ENCODE measurements at regions not wholly inside any gene's neighbourhood (a gene's known extent, or its start where the extent isn't known, plus 50 kb on each side); places are given as distances from the start of the nearest gene placed in this dataset.

DNA sequence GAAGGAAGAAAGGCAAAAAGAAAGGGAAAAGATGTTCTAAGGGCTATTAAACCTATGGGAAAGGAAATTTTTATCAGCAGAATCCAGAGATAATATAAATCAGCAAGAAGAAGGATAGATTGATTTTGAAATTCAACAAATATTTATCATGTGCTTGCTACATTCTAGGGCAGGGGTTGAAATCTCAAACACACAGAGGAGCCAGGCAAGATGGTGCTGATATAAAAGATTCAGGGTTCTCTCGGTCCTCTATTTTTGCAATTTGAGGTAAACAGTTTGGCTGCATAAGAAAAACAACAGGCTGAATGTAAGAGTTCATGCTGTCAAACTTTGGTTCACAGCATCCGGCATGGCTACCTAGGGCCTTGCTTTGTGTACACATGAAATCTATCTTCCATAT lies 109.6 kb upstream of the BMP2 start:
- Histone ChIP-seq H3K4me1 (no peaks in the 10 kb centered on the region), H3K36me3 (no peaks in the 10 kb centered on the region), H3K9me3 (no peaks in the 10 kb centered on the region), H3K27ac (no peak overlapping the region), H3K4me3 (no peak overlapping the region), H3K27me3 (no peaks in the 10 kb centered on the region)
- TF ChIP-seq, protein P1, sequence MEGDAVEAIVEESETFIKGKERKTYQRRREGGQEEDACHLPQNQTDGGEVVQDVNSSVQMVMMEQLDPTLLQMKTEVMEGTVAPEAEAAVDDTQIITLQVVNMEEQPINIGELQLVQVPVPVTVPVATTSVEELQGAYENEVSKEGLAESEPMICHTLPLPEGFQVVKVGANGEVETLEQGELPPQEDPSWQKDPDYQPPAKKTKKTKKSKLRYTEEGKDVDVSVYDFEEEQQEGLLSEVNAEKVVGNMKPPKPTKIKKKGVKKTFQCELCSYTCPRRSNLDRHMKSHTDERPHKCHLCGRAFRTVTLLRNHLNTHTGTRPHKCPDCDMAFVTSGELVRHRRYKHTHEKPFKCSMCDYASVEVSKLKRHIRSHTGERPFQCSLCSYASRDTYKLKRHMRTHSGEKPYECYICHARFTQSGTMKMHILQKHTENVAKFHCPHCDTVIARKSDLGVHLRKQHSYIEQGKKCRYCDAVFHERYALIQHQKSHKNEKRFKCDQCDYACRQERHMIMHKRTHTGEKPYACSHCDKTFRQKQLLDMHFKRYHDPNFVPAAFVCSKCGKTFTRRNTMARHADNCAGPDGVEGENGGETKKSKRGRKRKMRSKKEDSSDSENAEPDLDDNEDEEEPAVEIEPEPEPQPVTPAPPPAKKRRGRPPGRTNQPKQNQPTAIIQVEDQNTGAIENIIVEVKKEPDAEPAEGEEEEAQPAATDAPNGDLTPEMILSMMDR (IDR thresholded peaks at IDR 0.05) = no peak
- no peak for DNase-seq
- intact Hi-C loops (cut with DNase I; ENCODE audit: low total_unique reads) = no loop called here

DNA sequence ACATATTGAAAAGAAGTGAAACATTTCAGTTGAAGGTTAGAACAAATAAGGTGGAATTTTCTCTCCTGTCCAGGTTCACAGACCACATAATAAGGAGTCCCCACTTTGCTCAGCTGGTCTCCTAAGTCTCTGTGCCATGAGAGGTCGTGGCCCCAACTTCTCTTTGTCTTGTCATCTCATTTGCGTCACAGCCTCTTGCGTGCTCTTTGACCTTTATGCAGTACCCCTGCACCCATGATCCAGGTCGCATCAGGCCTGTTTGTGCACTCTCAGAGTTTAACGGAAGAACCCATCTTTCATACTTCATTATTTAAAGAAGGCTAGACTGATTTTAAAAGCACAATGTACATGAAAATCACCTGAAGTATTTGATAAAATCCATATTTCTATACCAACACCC lies 110.4 kb upstream of the BMP2 start:
- intact Hi-C loops (cut with DNase I; ENCODE audit: low total_unique reads) = no loop called here
- Histone ChIP-seq H3K36me3 (no peaks in the 10 kb centered on the region), H3K4me3 (no peak overlapping the region), H3K4me1 (no peaks in the 10 kb centered on the region), H3K27ac (no peak overlapping the region), H3K9me3 (no peaks in the 10 kb centered on the region), H3K27me3 (no peaks in the 10 kb centered on the region)
- TF ChIP-seq, protein P1 (IDR thresholded peaks at IDR 0.05) = no peak
- DNase-seq = no peak

- no peaks in the 10 kb centered on the region for H3K9me3 ChIP-seq
- H3K36me3 ChIP-seq = no peaks in the 10 kb centered on the region
- no peak overlapping the region for H3K4me3 ChIP-seq
- TF ChIP-seq, protein P1 (IDR thresholded peaks at IDR 0.05) = no peak
- no peak overlapping the region for H3K27ac ChIP-seq
- intact Hi-C loops (cut with DNase I; ENCODE audit: low total_unique reads) = no loop called here
- peak in 1 of 2 donors; percentile 20 for DNase-seq
- no peaks in the 10 kb centered on the region for H3K27me3 ChIP-seq
- no peaks in the 10 kb centered on the region for H3K4me1 ChIP-seq
Measured at GRCh38 chr20:6654513-6655252, 112.8 kb upstream of the BMP2 start.

- TF ChIP-seq, protein P1 (IDR thresholded peaks at IDR 0.05) = no peak
- intact Hi-C loops (cut with DNase I; ENCODE audit: low total_unique reads) = no loop called here
- H3K4me1 ChIP-seq = peaks cover 0 to 2% (median 0%) of the 10 kb centered on the region in 4 donors
- no peak overlapping the region for H3K27ac ChIP-seq
- DNase-seq = no peak
- no peak overlapping the region for H3K4me3 ChIP-seq
- H3K27me3 ChIP-seq = no peaks in the 10 kb centered on the region
- H3K36me3 ChIP-seq = no peaks in the 10 kb centered on the region
- H3K9me3 ChIP-seq = no peaks in the 10 kb centered on the region
Measured at GRCh38 chr20:6651561-6651960, 115.9 kb upstream of the BMP2 start.

DNA sequence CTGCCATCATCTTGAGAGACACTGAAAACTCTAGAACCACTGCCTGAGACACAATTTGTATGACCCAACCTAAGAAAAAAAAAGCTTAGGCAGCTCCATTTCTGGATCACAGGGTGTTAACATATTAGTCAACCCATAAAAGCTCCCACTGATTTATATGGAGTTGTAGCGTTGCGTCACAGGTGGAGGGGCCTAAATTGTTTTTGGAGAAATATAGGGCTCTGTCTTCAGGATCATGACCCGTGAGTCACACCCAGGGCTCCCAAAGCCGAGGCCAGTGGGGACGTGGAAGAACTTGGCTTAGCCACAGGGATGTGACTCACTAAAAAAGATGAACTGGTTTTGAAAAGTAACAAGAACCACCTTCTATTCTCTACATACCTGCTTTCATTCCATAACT lies 116.5 kb upstream of the BMP2 start:
- TF ChIP-seq, protein P1 (IDR thresholded peaks at IDR 0.05) = no peak
- H3K36me3 ChIP-seq = no peaks in the 10 kb centered on the region
- intact Hi-C loops (cut with DNase I; ENCODE audit: low total_unique reads) = no loop called here
- no peaks in the 10 kb centered on the region for H3K9me3 ChIP-seq
- H3K27ac ChIP-seq = no peak overlapping the region
- no peaks in the 10 kb centered on the region for H3K27me3 ChIP-seq
- DNase-seq = peak; percentile 65 to 68
- H3K4me1 ChIP-seq = peaks cover 0 to 6% (median 1%) of the 10 kb centered on the region in 4 donors
- no peak overlapping the region for H3K4me3 ChIP-seq
